Panc1 (cell line): ENCODE measurements at regions not wholly inside any gene's neighbourhood (a gene's known extent, or its start where the extent isn't known, plus 50 kb on each side); places are given as distances from the start of the nearest gene placed in this dataset.
A peak's percentile ranks its signal among the peaks of the same experiment; 100 is the strongest.
"Not testable (repeated sequence)": the region's sequence is repeated elsewhere in the genome, so short reads cannot be mapped to it uniquely, and the experiment has no call there.

Experiments
- ATAC-seq: fragments of 200-7000 bp; cut with Tn5 transposase; 2 replicates; pipeline ENCODE4 v1.9.1; 2020; ENCODE audit warnings: mild to moderate bottlenecking, moderate library complexity
- BruUV-seq: library from RNA; stranded (reverse); fragments of 400-500 nt; replicated peaks from 2 replicates; lab custom pipeline; 2021; lab: Mats Ljungman, UMichigan
- CTCF ChIA-PET: fragments of 300-600 bp; sonication (Branson Sonifier 250); formaldehyde crosslinking; loops from one replicate; lab custom pipeline; 2022; ENCODE audit warnings: antibody characterized with exemption; lab: Charles Lee
- POLR2A ChIA-PET: fragments of 300-600 bp; sonication (Branson Sonifier 250); formaldehyde crosslinking; loops from one replicate; lab custom pipeline; 2022; ENCODE audit warnings: antibody characterized with exemption; lab: Charles Lee
- DNase-seq: peaks from one replicate; pipeline ENCODE4 v3.0.0-alpha.2; 2010; ENCODE audit warnings: low read depth, low spot score
- H3K27ac ChIP-seq: 2 replicates; pipeline ENCODE4 v1.5.1; 2011; ENCODE audit warnings: mild to moderate bottlenecking, low read length, inconsistent platforms
- H3K27me3 ChIP-seq: fragments of 200-500 bp; sonication (Bioruptor generic); 2 replicates; pipeline ENCODE4 v1.6.0; 2014; ENCODE audit warnings: low read length, inconsistent platforms; ENCODE audit not compliant: control insufficient read depth, insufficient read depth
- H3K36me3 ChIP-seq: fragments of 200-500 bp; sonication (Bioruptor generic); 2 replicates; pipeline ENCODE4 v1.5.1; 2014; ENCODE audit warnings: inconsistent platforms, mild to moderate bottlenecking, low read length, moderate library complexity; ENCODE audit not compliant: control insufficient read depth, insufficient read depth
- H3K4me1 ChIP-seq: 2 replicates; pipeline ENCODE4 v1.5.1; 2011; ENCODE audit warnings: inconsistent platforms, mild to moderate bottlenecking, low read length, moderate library complexity; ENCODE audit not compliant: control insufficient read depth, insufficient read depth
- H3K4me3 ChIP-seq, 2 experiments: 2 replicates each; pipeline ENCODE4 v1.5.1; 2011 to 2012; ENCODE audit warnings: low read depth in 2 of 2, low read length in 2 of 2, mild to moderate bottlenecking in 2 of 2, inconsistent platforms in 1 of 2, moderate library complexity in 1 of 2
- H3K9me3 ChIP-seq: fragments of 200-500 bp; sonication (Bioruptor generic); 2 replicates; pipeline ENCODE4 v1.5.1; 2014; ENCODE audit warnings: low read depth, mild to moderate bottlenecking, inconsistent platforms, low read length, moderate library complexity; ENCODE audit not compliant: control insufficient read depth, insufficient read depth
- CTCF ChIP-seq: fragments of 450-650 bp; IDR thresholded peaks from 2 replicates; pipeline ENCODE4 v1.5.1; 2017; ENCODE audit warnings: mild to moderate bottlenecking
- POLR2AphosphoS5 ChIP-seq: IDR thresholded peaks from 2 replicates; pipeline ENCODE4 v1.6.1; 2012; ENCODE audit warnings: mild to moderate bottlenecking, low read depth, low read length, moderate library complexity
- SIN3A ChIP-seq: IDR thresholded peaks from 2 replicates; pipeline ENCODE4 v1.6.1; 2012; ENCODE audit warnings: low read depth, mild to moderate bottlenecking, low read length, moderate library complexity, borderline replicate concordance; ENCODE audit not compliant: insufficient read depth
- TCF7L2 ChIP-seq: IDR thresholded peaks from 2 replicates; pipeline ENCODE4 v1.6.1; 2011; ENCODE audit warnings: mild to moderate bottlenecking, low read depth, low read length, inconsistent platforms
- in situ Hi-C: cut with HindIII; loops from 2 replicates; pipeline ENCODE4 v1.10.0; 2016; ENCODE audit warnings: low sequenced_read_pairs, low pct_unique_long_range_greater_than_20kb
- intact Hi-C: fragments of 100-400 bp; cut with micrococcal nuclease; formaldehyde crosslinking; loops from one replicate; pipeline ENCODE4 v1.10.0; 2022; ENCODE audit not compliant: unreplicated experiment
- TF ChIP-seq, protein P1 (sequence below), 2 experiments: IDR thresholded peaks; 2 replicates each; pipeline ENCODE4 v1.6.1; 2011 to 2012; ENCODE audit warnings: low read depth in 2 of 2, control low read depth in 1 of 2, low read length in 1 of 2, mild to moderate bottlenecking in 1 of 2, moderate library complexity in 1 of 2; ENCODE audit not compliant: insufficient read depth in 1 of 2

GRCh38 chr2:195331129-195331528 lies 325.9 kb upstream of the SLC39A10 start:
- Histone ChIP-seq H3K9me3 (no peaks in the 10 kb centered on the region), H3K4me3 (no peak overlapping the region), H3K4me1 (no peaks in the 10 kb centered on the region), H3K27me3 (no peaks in the 10 kb centered on the region), H3K36me3 (no peaks in the 10 kb centered on the region), H3K27ac (no peak overlapping the region)
- TF ChIP-seq, protein P1, sequence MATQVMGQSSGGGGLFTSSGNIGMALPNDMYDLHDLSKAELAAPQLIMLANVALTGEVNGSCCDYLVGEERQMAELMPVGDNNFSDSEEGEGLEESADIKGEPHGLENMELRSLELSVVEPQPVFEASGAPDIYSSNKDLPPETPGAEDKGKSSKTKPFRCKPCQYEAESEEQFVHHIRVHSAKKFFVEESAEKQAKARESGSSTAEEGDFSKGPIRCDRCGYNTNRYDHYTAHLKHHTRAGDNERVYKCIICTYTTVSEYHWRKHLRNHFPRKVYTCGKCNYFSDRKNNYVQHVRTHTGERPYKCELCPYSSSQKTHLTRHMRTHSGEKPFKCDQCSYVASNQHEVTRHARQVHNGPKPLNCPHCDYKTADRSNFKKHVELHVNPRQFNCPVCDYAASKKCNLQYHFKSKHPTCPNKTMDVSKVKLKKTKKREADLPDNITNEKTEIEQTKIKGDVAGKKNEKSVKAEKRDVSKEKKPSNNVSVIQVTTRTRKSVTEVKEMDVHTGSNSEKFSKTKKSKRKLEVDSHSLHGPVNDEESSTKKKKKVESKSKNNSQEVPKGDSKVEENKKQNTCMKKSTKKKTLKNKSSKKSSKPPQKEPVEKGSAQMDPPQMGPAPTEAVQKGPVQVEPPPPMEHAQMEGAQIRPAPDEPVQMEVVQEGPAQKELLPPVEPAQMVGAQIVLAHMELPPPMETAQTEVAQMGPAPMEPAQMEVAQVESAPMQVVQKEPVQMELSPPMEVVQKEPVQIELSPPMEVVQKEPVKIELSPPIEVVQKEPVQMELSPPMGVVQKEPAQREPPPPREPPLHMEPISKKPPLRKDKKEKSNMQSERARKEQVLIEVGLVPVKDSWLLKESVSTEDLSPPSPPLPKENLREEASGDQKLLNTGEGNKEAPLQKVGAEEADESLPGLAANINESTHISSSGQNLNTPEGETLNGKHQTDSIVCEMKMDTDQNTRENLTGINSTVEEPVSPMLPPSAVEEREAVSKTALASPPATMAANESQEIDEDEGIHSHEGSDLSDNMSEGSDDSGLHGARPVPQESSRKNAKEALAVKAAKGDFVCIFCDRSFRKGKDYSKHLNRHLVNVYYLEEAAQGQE (IDR thresholded peaks at IDR 0.05; ENCODE audit: insufficient read depth in 1 of 2, low read depth in 2 of 2, low read length in 1 of 2) = no peak
- no peak for TF ChIP-seq POLR2AphosphoS5
- no peak for TF ChIP-seq SIN3A
- TF ChIP-seq TCF7L2 = no peak
- TF ChIP-seq CTCF = no peak
- no TSS peak for BruUV-seq
- DNase-seq = no peak
- no peak for ATAC-seq
- in situ Hi-C loops = no loop called here
- CTCF ChIA-PET = no interaction called here
- intact Hi-C loops = no loop called here
- POLR2A ChIA-PET = no interaction called here

DNA sequence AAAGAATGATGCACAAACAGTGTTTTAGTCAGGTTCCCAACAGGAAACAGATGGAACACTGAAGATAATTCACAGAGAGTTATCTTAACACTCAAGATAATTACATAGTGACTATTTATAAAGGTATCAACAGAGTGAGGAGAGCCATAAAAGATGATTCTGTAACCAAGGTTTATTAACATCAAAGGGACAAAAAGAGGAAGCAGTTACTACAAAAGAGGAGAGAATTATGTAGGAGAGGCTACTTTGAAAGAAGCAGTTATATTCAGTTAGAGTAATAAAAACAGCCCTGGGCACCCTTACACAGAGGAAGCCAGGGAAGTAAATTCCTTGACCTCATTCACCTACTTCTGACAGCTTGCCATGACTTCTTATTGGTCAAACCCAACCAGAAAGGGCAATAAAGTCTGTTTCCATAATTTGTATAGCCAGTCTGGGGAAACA lies 326.5 kb upstream of the SLC39A10 start:
- ChIA-PET CTCF (no interaction called here), POLR2A (no interaction called here)
- Histone ChIP-seq H3K4me3 (no peak overlapping the region), H3K27ac (no peak overlapping the region), H3K4me1 (no peaks in the 10 kb centered on the region), H3K9me3 (no peaks in the 10 kb centered on the region), H3K36me3 (no peaks in the 10 kb centered on the region), H3K27me3 (no peaks in the 10 kb centered on the region)
- ATAC-seq = no peak
- DNase-seq = no peak
- no TSS peak for BruUV-seq
- in situ Hi-C loops = no loop called here
- TF ChIP-seq TCF7L2 = 0 out of 2 replicates have a peak, but pooled peaks have one; percentile 26
- TF ChIP-seq CTCF = no peak
- TF ChIP-seq, protein P1 (IDR thresholded peaks at IDR 0.05; ENCODE audit: insufficient read depth in 1 of 2, low read depth in 2 of 2, low read length in 1 of 2) = no peak
- TF ChIP-seq POLR2AphosphoS5 = no peak
- no peak for TF ChIP-seq SIN3A
- intact Hi-C loops = no loop called here

DNA sequence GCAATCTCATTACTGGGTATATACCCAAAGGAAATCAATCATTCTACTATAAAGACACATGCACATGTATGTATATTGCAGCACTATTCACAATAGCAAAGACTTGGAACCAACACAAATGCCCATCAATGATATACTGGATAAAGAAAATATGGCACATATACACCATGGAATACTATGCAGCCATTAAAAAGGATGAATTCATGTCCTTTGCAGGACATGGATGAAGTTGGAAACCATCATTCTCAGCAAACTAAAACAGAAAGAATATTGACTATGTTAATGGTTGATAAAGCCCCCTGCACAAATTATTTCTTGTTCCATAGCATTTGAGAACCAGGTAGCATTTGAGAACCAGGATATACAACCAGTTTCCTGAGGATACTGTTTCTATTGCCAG lies 327.2 kb upstream of the SLC39A10 start:
- not testable (repeated sequence) for BruUV-seq

More for the DNA sequence above, 327.2 kb upstream of the SLC39A10 start:
- DNase-seq, CTCF ChIA-PET, H3K27ac ChIP-seq, H3K36me3 ChIP-seq, H3K4me3 ChIP-seq, POLR2A ChIA-PET, H3K9me3 ChIP-seq, H3K27me3 ChIP-seq, H3K4me1 ChIP-seq, intact Hi-C loops, in situ Hi-C loops, ATAC-seq: not testable (repeated sequence)
